IMR-90 (cell line): ENCODE measurements at regions not wholly inside any gene's neighbourhood (a gene's known extent, or its start where the extent isn't known, plus 50 kb on each side); places are given as distances from the start of the nearest gene placed in this dataset.

ENCODE experiments used
- ATAC-seq: fragments of 200-7000 bp; cut with Tn5 transposase; 2 replicates; pipeline ENCODE4 v1.9.1; 2020; ENCODE audit warnings: low read depth, mild to moderate bottlenecking, moderate library complexity
- BruUV-seq: library from RNA; stranded (reverse); fragments of 400-500 nt; replicated peaks from 2 replicates; lab custom pipeline; 2021; lab: Mats Ljungman, UMichigan
- CTCF ChIA-PET: fragments of 300-600 bp; formaldehyde crosslinking; extraction: SDS; loops from one replicate; lab custom pipeline; 2021; ENCODE audit warnings: antibody characterized with exemption; lab: Yijun Ruan, JAX
- POLR2A ChIA-PET: fragments of 300-600 bp; sonication (Branson Sonifier 250); formaldehyde crosslinking; loops from one replicate; lab custom pipeline; 2022; ENCODE audit warnings: antibody characterized with exemption; ENCODE audit not compliant: unreplicated experiment; lab: Charles Lee
- DNase-seq: peaks from one replicate; pipeline ENCODE4 v3.0.0; 2013
- H2AFZ ChIP-seq: replicated peaks from 2 replicates; pipeline ENCODE3; 2013; ENCODE audit warnings: low read length, mild to moderate bottlenecking; ENCODE audit not compliant: poor library complexity
- H2AK5ac ChIP-seq: 2 replicates; pipeline ENCODE4 v1.6.1; 2013; ENCODE audit warnings: low read depth, low read length, inconsistent platforms
- H2AK9ac ChIP-seq: replicated peaks from 2 replicates; pipeline ENCODE3; 2013; ENCODE audit warnings: mild to moderate bottlenecking, low read depth, low read length, moderate library complexity; ENCODE audit not compliant: poor library complexity
- H2BK120ac ChIP-seq: 2 replicates; pipeline ENCODE4 v1.6.1; 2013; ENCODE audit warnings: low read depth, low read length, inconsistent platforms
- H2BK15ac ChIP-seq: 3 replicates; pipeline ENCODE4 v1.6.1; 2013; ENCODE audit warnings: low read depth, low read length, inconsistent platforms
- H2BK20ac ChIP-seq: 2 replicates; pipeline ENCODE4 v1.6.1; 2013; ENCODE audit warnings: low read depth, mild to moderate bottlenecking, inconsistent platforms, low read length, moderate library complexity
- H2BK5ac ChIP-seq: 2 replicates; pipeline ENCODE4 v1.6.1; 2013; ENCODE audit warnings: mild to moderate bottlenecking, low read depth, low read length, inconsistent platforms; ENCODE audit not compliant: poor library complexity, severe bottlenecking
- H3K14ac ChIP-seq: replicated peaks from 2 replicates; pipeline ENCODE4 v1.6.1; 2013; ENCODE audit warnings: low read depth, low read length, inconsistent platforms
- H3K18ac ChIP-seq: 2 replicates; pipeline ENCODE4 v1.6.1; 2013; ENCODE audit warnings: low read depth, low read length, control low read depth
- H3K23ac ChIP-seq: 2 replicates; pipeline ENCODE4 v1.6.1; 2013; ENCODE audit warnings: low read depth, low read length, inconsistent platforms
- H3K27ac ChIP-seq: 2 replicates; pipeline ENCODE4 v1.5.1; 2013; ENCODE audit warnings: mild to moderate bottlenecking, control low read depth, low read length; ENCODE audit not compliant: insufficient read depth
- H3K27me3 ChIP-seq: 2 replicates; pipeline ENCODE4 v1.6.1; 2013; ENCODE audit warnings: low read length; ENCODE audit not compliant: control insufficient read depth, insufficient read depth
- H3K36me3 ChIP-seq: 2 replicates; pipeline ENCODE4 v1.6.1; 2013; ENCODE audit warnings: low read length, mixed read lengths; ENCODE audit not compliant: control insufficient read depth, insufficient read depth
- H3K4ac ChIP-seq: 2 replicates; pipeline ENCODE4 v1.6.1; 2013; ENCODE audit warnings: low read depth, low read length, inconsistent platforms
- H3K4me1 ChIP-seq: 2 replicates; pipeline ENCODE4 v1.6.1; 2013; ENCODE audit warnings: low read length, mixed read lengths; ENCODE audit not compliant: control insufficient read depth, insufficient read depth
- H3K4me2 ChIP-seq: 2 replicates; pipeline ENCODE4 v1.6.1; 2013; ENCODE audit warnings: low read depth, mild to moderate bottlenecking, control low read depth, low read length, moderate library complexity
- H3K4me3 ChIP-seq: 2 replicates; pipeline ENCODE4 v1.5.1; 2013; ENCODE audit warnings: low read depth, mild to moderate bottlenecking, control low read depth, low read length, moderate library complexity; ENCODE audit not compliant: insufficient read depth
- H3K56ac ChIP-seq: 2 replicates; pipeline ENCODE4 v1.6.1; 2013; ENCODE audit warnings: low read length, inconsistent platforms; ENCODE audit not compliant: insufficient read depth; ENCODE audit errors: extremely low read depth
- H3K79me1 ChIP-seq, 2 experiments: 2 replicates each; pipeline ENCODE4 v1.6.1; 2013; ENCODE audit warnings: low read length in 2 of 2, inconsistent platforms in 1 of 2, low read depth in 1 of 2
- H3K9ac ChIP-seq: 2 replicates; pipeline ENCODE4 v1.6.1; 2013; ENCODE audit warnings: low read depth, low read length, control low read depth
- H3K9me1 ChIP-seq: 2 replicates; pipeline ENCODE4 v1.6.1; 2013; ENCODE audit warnings: low read length, inconsistent platforms; ENCODE audit not compliant: insufficient read depth
- H3K9me3 ChIP-seq: 2 replicates; pipeline ENCODE4 v1.6.1; 2013; ENCODE audit warnings: low read length; ENCODE audit not compliant: control insufficient read depth, insufficient read depth
- H4K20me1 ChIP-seq: 2 replicates; pipeline ENCODE4 v1.6.1; 2013; ENCODE audit warnings: low read length, inconsistent platforms; ENCODE audit not compliant: insufficient read depth
- H4K5ac ChIP-seq: 2 replicates; pipeline ENCODE4 v1.6.1; 2013; ENCODE audit warnings: mild to moderate bottlenecking, low read depth, low read length, control low read depth
- H4K8ac ChIP-seq, 2 experiments: 2 replicates each; pipeline ENCODE4 v1.6.1; 2013; ENCODE audit warnings: low read depth in 2 of 2, low read length in 2 of 2, control low read depth in 1 of 2, inconsistent platforms in 1 of 2
- H4K91ac ChIP-seq: 2 replicates; pipeline ENCODE4 v1.6.1; 2013; ENCODE audit warnings: low read depth, low read length, inconsistent platforms; ENCODE audit not compliant: insufficient read depth
- BHLHE40 ChIP-seq: fragments of 150-350 bp; IDR thresholded peaks from 2 replicates; pipeline ENCODE4 v1.6.1; 2016; ENCODE audit warnings: mild to moderate bottlenecking, low read depth, low read length
- CEBPB ChIP-seq: IDR thresholded peaks from 2 replicates; pipeline ENCODE4 v1.6.1; 2012; ENCODE audit warnings: low read depth, low read length, improper control_type of control experiment
- CHD1 ChIP-seq: IDR thresholded peaks from 2 replicates; pipeline ENCODE4 v1.6.1; 2012; ENCODE audit warnings: low read depth, low read length, improper control_type of control experiment
- CTCF ChIP-seq: conservative IDR thresholded peaks from 2 replicates; pipeline ENCODE4 v1.5.1; 2012; ENCODE audit warnings: mild to moderate bottlenecking, low read depth, low read length, improper control_type of control experiment
- ELK1 ChIP-seq: fragments of 150-350 bp; IDR thresholded peaks from 2 replicates; pipeline ENCODE4 v1.6.1; 2016; ENCODE audit warnings: low read depth, mild to moderate bottlenecking, low read length, moderate library complexity, borderline replicate concordance
- FOS ChIP-seq: fragments of 150-350 bp; IDR thresholded peaks from 2 replicates; pipeline ENCODE4 v1.6.1; 2016; ENCODE audit warnings: low read depth, low read length
- MAFK ChIP-seq: IDR thresholded peaks from 2 replicates; pipeline ENCODE4 v1.6.1; 2012; ENCODE audit warnings: low read depth, low read length, improper control_type of control experiment
- MAZ ChIP-seq: IDR thresholded peaks from 2 replicates; pipeline ENCODE4 v1.6.1; 2012; ENCODE audit warnings: low read depth, mild to moderate bottlenecking, low read length, improper control_type of control experiment, moderate library complexity, borderline replicate concordance
- NFE2L2 ChIP-seq: fragments of 150-350 bp; IDR thresholded peaks from 2 replicates; pipeline ENCODE4 v1.6.1; 2016; ENCODE audit warnings: low read depth, mild to moderate bottlenecking, low read length
- RAD21 ChIP-seq: IDR thresholded peaks from 2 replicates; pipeline ENCODE4 v1.6.1; 2012; ENCODE audit warnings: low read length, improper control_type of control experiment
- RCOR1 ChIP-seq: IDR thresholded peaks from 2 replicates; pipeline ENCODE4 v1.6.1; 2012; ENCODE audit warnings: mild to moderate bottlenecking, low read length, improper control_type of control experiment; ENCODE audit not compliant: insufficient replicate concordance
- RFX5 ChIP-seq: IDR thresholded peaks from 2 replicates; pipeline ENCODE4 v1.8.0; 2012; ENCODE audit warnings: low read depth, mild to moderate bottlenecking, low read length, moderate library complexity
- SMC3 ChIP-seq: fragments of 150-350 bp; IDR thresholded peaks from 2 replicates; pipeline ENCODE4 v1.6.1; 2016; ENCODE audit warnings: low read depth, mild to moderate bottlenecking, antibody characterized with exemption, low read length, moderate library complexity
- USF2 ChIP-seq: fragments of 150-350 bp; IDR thresholded peaks from 2 replicates; pipeline ENCODE4 v1.6.1; 2017; ENCODE audit warnings: mild to moderate bottlenecking, antibody characterized with exemption, low read length, low read depth
- WGBS, 2 experiments: methylation state at CpG; one replicate each; pipeline versions ENCODE4 v1.1.5 to v1.1.7; 2013; ENCODE audit warnings: missing lambda C conversion rate in 2 of 2; ENCODE audit not compliant: insufficient read length in 1 of 2; ENCODE audit errors: extremely low coverage in 2 of 2; 5-methylcytosine and 5-hydroxymethylcytosine counted together
- dilution Hi-C: fragments of 300-500 bp; cut with HindIII; formaldehyde crosslinking; loops from one replicate; pipeline ENCODE4 v1.14.3; 2018; ENCODE audit warnings: low sequenced_read_pairs; ENCODE audit not compliant: unreplicated experiment
- in situ Hi-C: fragments of 300-500 bp; cut with MboI; formaldehyde crosslinking; loops from 3 replicates; pipeline ENCODE4 v1.14.3; 2019; ENCODE audit warnings: low sequenced_read_pairs, inconsistent platforms, mixed read lengths
- intact Hi-C: fragments of 100-400 bp; cut with micrococcal nuclease; formaldehyde crosslinking; loops from 2 replicates; pipeline ENCODE4 v1.10.0; 2022

- TF ChIP-seq ELK1 (no peak), RFX5 (no peak), FOS (no peak), CEBPB (no peak), USF2 (no peak), CTCF (no peak), RCOR1 (no peak), NFE2L2 (no peak), SMC3 (no peak), MAFK (no peak), RAD21 (no peak), MAZ (no peak), CHD1 (no peak), BHLHE40 (no peak)
Measured at GRCh38 chr11:119512369-119512768, 89.4 kb upstream of the THY1 start.

More at GRCh38 chr11:119512369-119512768, 89.4 kb upstream of the THY1 start:
- Histone ChIP-seq H2BK120ac (no peak overlapping the region), H3K4me3 (no peak overlapping the region), H2BK5ac (no peak overlapping the region), H3K27ac (no peak overlapping the region), H3K56ac (no peak overlapping the region), H3K14ac (no peak overlapping the region), H2AFZ (no peak overlapping the region), H3K23ac (no peak overlapping the region), H4K91ac (no peak overlapping the region), H3K79me1 (no peaks in the 10 kb centered on the region), H3K4ac (no peak overlapping the region), H3K27me3 (peaks cover 42% of the 10 kb centered on the region), H3K4me1 (peaks cover 2% of the 10 kb centered on the region; the same call in 1 of the 2 replicates), H3K36me3 (no peaks in the 10 kb centered on the region), H2BK20ac (no peak overlapping the region), H3K18ac (no peak overlapping the region), H3K9ac (no peak overlapping the region), H2AK9ac (no peak overlapping the region), H3K4me2 (no peak overlapping the region), H4K5ac (no peak overlapping the region), H3K9me1 (no peaks in the 10 kb centered on the region), H4K20me1 (no peaks in the 10 kb centered on the region), H3K9me3 (0 out of 2 replicates have a peak, but pooled peaks cover 2% of the 10 kb centered on the region), H4K8ac (no peak overlapping the region), H2BK15ac (no peak overlapping the region), H2AK5ac (no peak overlapping the region)
- intact Hi-C loops (no loop called here), dilution Hi-C loops (no loop called here), in situ Hi-C loops (no loop called here)
- ChIA-PET POLR2A (no interaction called here), CTCF (no interaction called here)
- no CpG with 5 or more reads among the region's 3 CpGs for WGBS, 2 experiments
- DNase-seq = no peak
- no peak for ATAC-seq
- BruUV-seq = no TSS peak
